ENCODE measurements at regions not wholly inside any gene's neighbourhood (a gene's known extent, or its start where the extent isn't known, plus 50 kb on each side); places are given as distances from the start of the nearest gene placed in this dataset.

- TF ChIP-seq HNRNPUL1 (IDR thresholded peaks at IDR 0.05; ENCODE audit: low read length): no peak
- no peak for TF ChIP-seq ZNF644 (tag; IDR thresholded peaks at IDR 0.05; ENCODE audit: low read depth)
- TF ChIP-seq NR3C1 (CRISPR knock-in tag; IDR thresholded peaks at IDR 0.05): no peak
- TF ChIP-seq CCNT2 (IDR thresholded peaks at IDR 0.05; ENCODE audit: borderline replicate concordance, extremely low read depth, insufficient read length, low read depth, low read length): no peak
- no peak for TF ChIP-seq HNRNPLL (IDR thresholded peaks at IDR 0.05; ENCODE audit: low read depth, low read length, poor library complexity, severe bottlenecking)
- no peak for TF ChIP-seq CBX5 (IDR thresholded peaks at IDR 0.05; ENCODE audit: borderline replicate concordance, low read depth)
- TF ChIP-seq, protein P1, sequence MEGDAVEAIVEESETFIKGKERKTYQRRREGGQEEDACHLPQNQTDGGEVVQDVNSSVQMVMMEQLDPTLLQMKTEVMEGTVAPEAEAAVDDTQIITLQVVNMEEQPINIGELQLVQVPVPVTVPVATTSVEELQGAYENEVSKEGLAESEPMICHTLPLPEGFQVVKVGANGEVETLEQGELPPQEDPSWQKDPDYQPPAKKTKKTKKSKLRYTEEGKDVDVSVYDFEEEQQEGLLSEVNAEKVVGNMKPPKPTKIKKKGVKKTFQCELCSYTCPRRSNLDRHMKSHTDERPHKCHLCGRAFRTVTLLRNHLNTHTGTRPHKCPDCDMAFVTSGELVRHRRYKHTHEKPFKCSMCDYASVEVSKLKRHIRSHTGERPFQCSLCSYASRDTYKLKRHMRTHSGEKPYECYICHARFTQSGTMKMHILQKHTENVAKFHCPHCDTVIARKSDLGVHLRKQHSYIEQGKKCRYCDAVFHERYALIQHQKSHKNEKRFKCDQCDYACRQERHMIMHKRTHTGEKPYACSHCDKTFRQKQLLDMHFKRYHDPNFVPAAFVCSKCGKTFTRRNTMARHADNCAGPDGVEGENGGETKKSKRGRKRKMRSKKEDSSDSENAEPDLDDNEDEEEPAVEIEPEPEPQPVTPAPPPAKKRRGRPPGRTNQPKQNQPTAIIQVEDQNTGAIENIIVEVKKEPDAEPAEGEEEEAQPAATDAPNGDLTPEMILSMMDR (IDR thresholded peaks at IDR 0.05 in 2 of 3, conservative IDR thresholded peaks at IDR 0.05 in 1 of 3; ENCODE audit: insufficient read depth in 2 of 3, low read depth in 1 of 3, low read length in 3 of 3): no peak
- no peak for TF ChIP-seq E2F6 (IDR thresholded peaks at IDR 0.05; ENCODE audit: borderline replicate concordance in 1 of 2, extremely low read depth in 1 of 2, insufficient read depth in 1 of 2, insufficient read length in 1 of 2, low read depth in 1 of 2, low read length in 1 of 2, poor library complexity in 1 of 2, severe bottlenecking in 1 of 2)
- TF ChIP-seq REST (IDR thresholded peaks at IDR 0.05; ENCODE audit: borderline replicate concordance): no peak
- TF ChIP-seq REST (CRISPR knock-in tag; IDR thresholded peaks at IDR 0.05; ENCODE audit: low read depth): no peak
- TF ChIP-seq LEF1 (IDR thresholded peaks at IDR 0.05): no peak
- TF ChIP-seq, protein P2, sequence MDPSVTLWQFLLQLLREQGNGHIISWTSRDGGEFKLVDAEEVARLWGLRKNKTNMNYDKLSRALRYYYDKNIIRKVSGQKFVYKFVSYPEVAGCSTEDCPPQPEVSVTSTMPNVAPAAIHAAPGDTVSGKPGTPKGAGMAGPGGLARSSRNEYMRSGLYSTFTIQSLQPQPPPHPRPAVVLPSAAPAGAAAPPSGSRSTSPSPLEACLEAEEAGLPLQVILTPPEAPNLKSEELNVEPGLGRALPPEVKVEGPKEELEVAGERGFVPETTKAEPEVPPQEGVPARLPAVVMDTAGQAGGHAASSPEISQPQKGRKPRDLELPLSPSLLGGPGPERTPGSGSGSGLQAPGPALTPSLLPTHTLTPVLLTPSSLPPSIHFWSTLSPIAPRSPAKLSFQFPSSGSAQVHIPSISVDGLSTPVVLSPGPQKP (CRISPR knock-in tag; IDR thresholded peaks at IDR 0.05): no peak
- TF ChIP-seq SMAD3 (CRISPR knock-in tag; conservative IDR thresholded peaks at IDR 0.05): no peak
Observed at GRCh38 chr11:134901542-134901941, 489.5 kb upstream of the B3GAT1 start.
